ENCODE measurements at regions not wholly inside any gene's neighbourhood (a gene's known extent, or its start where the extent isn't known, plus 50 kb on each side); places are given as distances from the start of the nearest gene placed in this dataset.

GRCh38 chr6:128632131-128632530 lies 111.7 kb upstream of the PTPRK start:
- DNase-seq (ENCODE audit: low spot score): peak; percentile 8
- Histone ChIP-seq H4K20me1 (ENCODE audit: insufficient read depth, poor library complexity, severe bottlenecking) (no peaks in the 10 kb centered on the region), H3K27ac (no peak overlapping the region), H3K9me2 (replicated peaks; ENCODE audit: insufficient read depth) (no peaks in the 10 kb centered on the region), H2AFZ (no peak overlapping the region), H3K4me2 (no peak overlapping the region), H3K79me2 (no peaks in the 10 kb centered on the region), H3K9me3 (ENCODE audit: low read depth) (no peaks in the 10 kb centered on the region), H3K4me3 (no peak overlapping the region), H3K4me1 (ENCODE audit: insufficient read depth) (no peaks in the 10 kb centered on the region), H3K27me3 (no peaks in the 10 kb centered on the region), H3K36me3 (replicated peaks; ENCODE audit: insufficient read depth, low read depth) (no peaks in the 10 kb centered on the region)
- no peak for TF ChIP-seq CTCF (IDR thresholded peaks at IDR 0.05; ENCODE audit: poor library complexity)
- no peak for TF ChIP-seq EZH2phosphoT487 (IDR thresholded peaks at IDR 0.05; ENCODE audit: low read depth, severe bottlenecking, unreplicated experiment)
- no peak for TF ChIP-seq EZH2 (IDR thresholded peaks at IDR 0.05; ENCODE audit: borderline replicate concordance)
- WGBS (ENCODE audit: low lambda C conversion rate, missing lambda C conversion rate): 63% methylated on average over 2 of the region's 2 CpGs

GRCh38 chr6:128631031-128631430 lies 110.6 kb upstream of the PTPRK start:
- Histone ChIP-seq H3K4me2 (no peak overlapping the region), H3K9me2 (replicated peaks; ENCODE audit: insufficient read depth) (no peaks in the 10 kb centered on the region), H3K4me3 (no peak overlapping the region), H2AFZ (no peak overlapping the region), H3K9me3 (ENCODE audit: low read depth) (no peaks in the 10 kb centered on the region), H3K36me3 (replicated peaks; ENCODE audit: insufficient read depth, low read depth) (no peaks in the 10 kb centered on the region), H3K4me1 (ENCODE audit: insufficient read depth) (no peaks in the 10 kb centered on the region), H3K27me3 (no peaks in the 10 kb centered on the region), H4K20me1 (ENCODE audit: insufficient read depth, poor library complexity, severe bottlenecking) (no peaks in the 10 kb centered on the region), H3K79me2 (no peaks in the 10 kb centered on the region), H3K27ac (no peak overlapping the region)
- WGBS (ENCODE audit: low lambda C conversion rate, missing lambda C conversion rate): 90% methylated on average over 5 of the region's 5 CpGs
- DNase-seq (ENCODE audit: low spot score): no peak
- TF ChIP-seq EZH2 (IDR thresholded peaks at IDR 0.05; ENCODE audit: borderline replicate concordance) (no peak), EZH2phosphoT487 (IDR thresholded peaks at IDR 0.05; ENCODE audit: low read depth, severe bottlenecking, unreplicated experiment) (no peak), CTCF (IDR thresholded peaks at IDR 0.05; ENCODE audit: poor library complexity) (no peak)

GRCh38 chr6:128630213-128630612 lies 109.8 kb upstream of the PTPRK start:
- no peaks in the 10 kb centered on the region for H3K27me3 ChIP-seq
- H3K36me3 ChIP-seq (replicated peaks; ENCODE audit: insufficient read depth, low read depth): no peaks in the 10 kb centered on the region
- H3K4me3 ChIP-seq: no peak overlapping the region
- WGBS (ENCODE audit: low lambda C conversion rate, missing lambda C conversion rate): 79% methylated on average over 3 of the region's 3 CpGs
- H4K20me1 ChIP-seq (ENCODE audit: insufficient read depth, poor library complexity, severe bottlenecking): no peaks in the 10 kb centered on the region
- TF ChIP-seq EZH2 (IDR thresholded peaks at IDR 0.05; ENCODE audit: borderline replicate concordance): no peak
- no peak for TF ChIP-seq EZH2phosphoT487 (IDR thresholded peaks at IDR 0.05; ENCODE audit: low read depth, severe bottlenecking, unreplicated experiment)
- no peak for TF ChIP-seq CTCF (IDR thresholded peaks at IDR 0.05; ENCODE audit: poor library complexity)
- no peak overlapping the region for H2AFZ ChIP-seq
- no peaks in the 10 kb centered on the region for H3K9me2 ChIP-seq (replicated peaks; ENCODE audit: insufficient read depth)
- no peaks in the 10 kb centered on the region for H3K4me1 ChIP-seq (ENCODE audit: insufficient read depth)
- peak; percentile 4 for DNase-seq (ENCODE audit: low spot score)
- no peak overlapping the region for H3K4me2 ChIP-seq
- no peaks in the 10 kb centered on the region for H3K9me3 ChIP-seq (ENCODE audit: low read depth)
- H3K79me2 ChIP-seq: no peaks in the 10 kb centered on the region
- H3K27ac ChIP-seq: no peak overlapping the region

- Histone ChIP-seq H3K4me2 (no peak overlapping the region), H3K27ac (no peak overlapping the region), H3K9me3 (ENCODE audit: low read depth) (peaks cover 3% of the 10 kb centered on the region), H3K9me2 (replicated peaks; ENCODE audit: insufficient read depth) (no peaks in the 10 kb centered on the region), H3K36me3 (replicated peaks; ENCODE audit: insufficient read depth, low read depth) (no peaks in the 10 kb centered on the region), H3K4me1 (ENCODE audit: insufficient read depth) (no peaks in the 10 kb centered on the region), H2AFZ (no peak overlapping the region), H4K20me1 (ENCODE audit: insufficient read depth, poor library complexity, severe bottlenecking) (no peaks in the 10 kb centered on the region), H3K4me3 (no peak overlapping the region), H3K79me2 (no peaks in the 10 kb centered on the region), H3K27me3 (no peaks in the 10 kb centered on the region)
- TF ChIP-seq EZH2phosphoT487 (IDR thresholded peaks at IDR 0.05; ENCODE audit: low read depth, severe bottlenecking, unreplicated experiment): no peak
- TF ChIP-seq CTCF (IDR thresholded peaks at IDR 0.05; ENCODE audit: poor library complexity): no peak
- no peak for TF ChIP-seq EZH2 (IDR thresholded peaks at IDR 0.05; ENCODE audit: borderline replicate concordance)
- no peak for DNase-seq (ENCODE audit: low spot score)
- WGBS (ENCODE audit: low lambda C conversion rate, missing lambda C conversion rate): 88% methylated on average over 1 of the region's 1 CpG
Measured at GRCh38 chr6:128617285-128617684, 96.9 kb upstream of the PTPRK start.
